Breast epithelium (tissue), 3 donors: ENCODE measurements at regions not wholly inside any gene's neighbourhood (a gene's known extent, or its start where the extent isn't known, plus 50 kb on each side); places are given as distances from the start of the nearest gene placed in this dataset.

ENCODE experiments used
- POLR2A ChIP-seq: fragments of 450-650 bp; IDR thresholded peaks from one replicate; pipeline ENCODE4 v1.6.1; 2016; ENCODE audit warnings: antibody characterized with exemption, mild to moderate bottlenecking, moderate library complexity
- TF ChIP-seq, protein P1 (sequence below), 3 donors: fragments of 450-650 bp; IDR thresholded peaks; one replicate each; pipeline ENCODE4 v1.5.1; 2016 to 2017; ENCODE audit warnings: antibody characterized with exemption in 3 of 3, mild to moderate bottlenecking in 3 of 3, moderate library complexity in 3 of 3

DNA sequence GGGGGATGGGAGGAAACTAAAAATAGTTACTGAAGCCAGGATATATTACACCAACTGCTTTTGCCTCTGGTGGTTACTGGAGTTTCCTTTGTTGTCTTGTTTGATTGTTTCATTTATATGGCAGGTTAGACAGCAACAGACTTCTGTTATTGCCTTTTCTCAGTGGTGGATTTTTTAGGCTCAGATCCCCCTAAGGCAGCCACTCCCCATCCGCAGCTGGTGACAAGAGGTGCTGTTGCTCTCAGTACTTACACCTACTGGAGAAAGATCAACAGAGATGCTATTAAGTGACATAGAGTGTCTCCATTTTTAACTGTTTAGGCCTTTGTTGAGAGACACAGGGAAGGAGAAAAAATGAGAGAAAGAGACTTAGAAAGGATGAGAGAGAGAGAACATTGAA, 552.1 kb downstream of the PKHD1 start:
- TF ChIP-seq, protein P1, sequence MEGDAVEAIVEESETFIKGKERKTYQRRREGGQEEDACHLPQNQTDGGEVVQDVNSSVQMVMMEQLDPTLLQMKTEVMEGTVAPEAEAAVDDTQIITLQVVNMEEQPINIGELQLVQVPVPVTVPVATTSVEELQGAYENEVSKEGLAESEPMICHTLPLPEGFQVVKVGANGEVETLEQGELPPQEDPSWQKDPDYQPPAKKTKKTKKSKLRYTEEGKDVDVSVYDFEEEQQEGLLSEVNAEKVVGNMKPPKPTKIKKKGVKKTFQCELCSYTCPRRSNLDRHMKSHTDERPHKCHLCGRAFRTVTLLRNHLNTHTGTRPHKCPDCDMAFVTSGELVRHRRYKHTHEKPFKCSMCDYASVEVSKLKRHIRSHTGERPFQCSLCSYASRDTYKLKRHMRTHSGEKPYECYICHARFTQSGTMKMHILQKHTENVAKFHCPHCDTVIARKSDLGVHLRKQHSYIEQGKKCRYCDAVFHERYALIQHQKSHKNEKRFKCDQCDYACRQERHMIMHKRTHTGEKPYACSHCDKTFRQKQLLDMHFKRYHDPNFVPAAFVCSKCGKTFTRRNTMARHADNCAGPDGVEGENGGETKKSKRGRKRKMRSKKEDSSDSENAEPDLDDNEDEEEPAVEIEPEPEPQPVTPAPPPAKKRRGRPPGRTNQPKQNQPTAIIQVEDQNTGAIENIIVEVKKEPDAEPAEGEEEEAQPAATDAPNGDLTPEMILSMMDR (IDR thresholded peaks at IDR 0.05), result no peak
- no peak for TF ChIP-seq POLR2A
